GM21367 (cell line): ENCODE measurements at regions not wholly inside any gene's neighbourhood (a gene's known extent, or its start where the extent isn't known, plus 50 kb on each side); places are given as distances from the start of the nearest gene placed in this dataset.
"Not testable (repeated sequence)": the region's sequence is repeated elsewhere in the genome, so short reads cannot be mapped to it uniquely, and the experiment has no call there.

Experiments used
- ATAC-seq: cut with Tn5 transposase; IDR thresholded peaks from one replicate; pipeline ENCODE4 v1.9.1; 2021; ENCODE audit not compliant: unreplicated experiment

- ATAC-seq = no peak
Measured at GRCh38 chr6:170199716-170200115, 91.2 kb downstream of the DLL1 start.

GRCh38 chr6:170198298-170198697 is 92.6 kb downstream of the DLL1 start:
- no peak for ATAC-seq

GRCh38 chr6:170193326-170193821 is 97.5 kb downstream of the DLL1 start:
- ATAC-seq = no peak

GRCh38 chr6:170192905-170193304 is 98.0 kb downstream of the DLL1 start:
- ATAC-seq = no peak

GRCh38 chr6:170192101-170192500 is 98.8 kb downstream of the DLL1 start:
- ATAC-seq = not testable (repeated sequence)

GRCh38 chr6:170190046-170190445 is 100.8 kb downstream of the DLL1 start:
- ATAC-seq = no peak

- no peak for ATAC-seq
Measured at GRCh38 chr6:170189236-170189635, 101.6 kb downstream of the DLL1 start.

GRCh38 chr6:170188571-170189001 is 102.3 kb downstream of the DLL1 start:
- no peak for ATAC-seq

GRCh38 chr6:170187669-170188566 is 103.0 kb downstream of the DLL1 start:
- no peak for ATAC-seq

GRCh38 chr6:170186941-170187668 is 103.8 kb downstream of the DLL1 start:
- no peak for ATAC-seq

- ATAC-seq = no peak
Measured at GRCh38 chr6:170186006-170186935, 104.6 kb downstream of the DLL1 start.

- ATAC-seq = no peak
Measured at GRCh38 chr6:170185175-170185978, 105.5 kb downstream of the DLL1 start.

- ATAC-seq = no peak
Measured at GRCh38 chr6:170184316-170184715, 106.6 kb downstream of the DLL1 start.

GRCh38 chr6:170183521-170183920 is 107.4 kb downstream of the DLL1 start:
- ATAC-seq = no peak

GRCh38 chr6:170182781-170183120 is 108.1 kb downstream of the DLL1 start:
- no peak for ATAC-seq

GRCh38 chr6:170182093-170182780 is 108.6 kb downstream of the DLL1 start:
- ATAC-seq = no peak

- ATAC-seq = no peak
Measured at GRCh38 chr6:170181338-170181690, 109.6 kb downstream of the DLL1 start.

- ATAC-seq = no peak
Measured at GRCh38 chr6:170180671-170181337, 110.1 kb downstream of the DLL1 start.
